Activated T-cell treated with anti-CD3 and anti-CD28 coated beads, Interleukin-2, amount 50 U/mL, for 48 hours (primary cell): ENCODE measurements at regions not wholly inside any gene's neighbourhood (a gene's known extent, or its start where the extent isn't known, plus 50 kb on each side); places are given as distances from the start of the nearest gene placed in this dataset.

Experiments used
- DNase-seq, 2 experiments: peaks; one replicate each; pipeline ENCODE4 v3.0.0-alpha.2; 2020

DNA sequence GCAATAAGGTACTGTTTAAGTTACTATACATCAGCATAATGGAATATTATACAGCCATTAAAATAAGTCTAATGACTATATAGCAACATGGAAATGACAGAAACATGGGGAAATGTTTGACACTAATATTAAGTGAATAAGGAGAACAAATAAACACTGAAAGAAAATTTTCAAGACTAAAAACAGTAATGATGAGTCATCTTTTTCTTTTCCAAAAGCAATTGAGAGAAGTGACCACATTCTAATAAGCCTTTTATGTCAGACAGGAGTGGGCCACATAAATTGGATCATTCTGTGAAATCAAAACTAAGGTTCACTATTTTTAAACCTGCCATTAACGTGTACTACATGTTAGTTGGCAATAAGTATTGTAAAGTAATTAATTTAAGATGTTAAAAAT lies 187.5 kb downstream of the AHR start:
- DNase-seq = no peak

DNA sequence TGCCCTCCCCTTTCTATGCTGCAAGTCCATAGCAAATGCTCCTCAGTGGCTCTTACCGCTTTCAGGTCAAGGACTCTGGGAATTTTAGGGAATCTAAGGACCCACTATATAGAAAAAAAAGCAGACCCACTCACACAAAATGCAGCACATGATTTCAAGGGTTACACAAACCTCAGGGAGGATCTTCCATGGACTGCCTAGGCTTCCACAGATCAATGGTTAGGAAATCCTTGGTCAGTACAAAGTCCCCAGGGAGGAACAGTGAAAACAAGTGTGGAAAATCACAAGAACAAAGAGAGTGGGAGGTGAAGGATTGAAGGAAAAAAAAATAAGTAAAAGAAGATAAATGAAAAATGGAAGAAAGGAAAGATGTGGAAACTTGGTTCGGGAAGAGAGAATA lies 188.4 kb downstream of the AHR start:
- no peak for DNase-seq

DNA sequence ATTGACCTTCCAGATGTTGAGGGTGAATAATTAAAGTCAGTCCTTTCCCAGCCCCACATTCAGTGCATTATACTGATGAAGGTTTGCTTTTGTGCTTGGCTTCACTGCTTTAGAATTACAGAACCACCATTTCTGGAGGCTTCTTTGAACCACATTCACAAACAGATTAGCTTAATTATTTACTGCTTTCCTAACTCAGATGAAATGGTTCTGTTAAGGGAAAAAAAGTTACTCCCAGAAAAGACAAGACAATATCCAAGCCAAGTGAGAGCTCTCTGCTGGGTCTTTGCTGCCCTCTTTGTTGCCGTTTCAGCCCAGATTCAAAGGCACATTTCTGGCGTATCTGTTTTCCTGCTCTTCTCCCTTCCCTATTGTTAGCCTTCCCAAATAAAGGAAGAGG lies 188.9 kb downstream of the AHR start:
- DNase-seq = no peak

DNA sequence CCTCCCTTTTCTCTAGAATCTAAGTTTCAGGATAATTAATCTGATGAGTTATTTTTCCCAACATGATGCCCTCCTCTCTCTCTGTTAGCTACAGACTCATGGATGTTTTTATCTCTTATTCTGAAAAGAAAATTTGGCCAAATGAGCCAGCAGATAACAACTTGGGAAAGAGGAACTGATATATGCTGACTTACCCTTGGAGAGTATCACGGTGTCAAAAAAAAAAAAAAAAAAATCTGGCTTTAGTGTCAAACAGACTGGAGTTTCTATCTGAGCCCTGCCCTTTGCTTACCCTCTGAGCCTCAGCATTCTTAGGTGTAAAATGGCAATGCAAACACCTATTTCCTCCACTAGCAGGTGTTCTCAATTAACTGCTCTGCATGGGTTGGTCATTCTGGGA lies 190.4 kb downstream of the AHR start:
- no peak for DNase-seq

DNA sequence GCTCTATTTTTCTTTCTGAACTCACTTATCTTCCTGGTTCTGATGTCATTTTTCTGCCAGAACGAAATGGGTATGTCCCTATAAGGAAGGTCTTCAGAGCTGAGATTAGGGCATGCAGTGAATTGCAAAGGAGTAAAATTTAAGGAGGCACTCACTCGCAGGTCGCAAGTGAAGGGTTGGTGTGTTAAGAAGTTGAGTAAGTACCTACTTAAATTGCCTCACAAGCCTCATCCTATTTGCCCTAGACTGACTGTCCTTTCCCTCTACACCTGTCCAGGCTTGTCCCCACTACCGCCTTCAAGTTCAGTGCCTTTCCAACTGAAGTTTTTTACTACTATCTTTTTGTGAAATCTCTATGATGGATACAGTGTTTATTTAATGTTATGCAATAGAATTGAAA lies 191.5 kb downstream of the AHR start:
- no peak for DNase-seq

DNA sequence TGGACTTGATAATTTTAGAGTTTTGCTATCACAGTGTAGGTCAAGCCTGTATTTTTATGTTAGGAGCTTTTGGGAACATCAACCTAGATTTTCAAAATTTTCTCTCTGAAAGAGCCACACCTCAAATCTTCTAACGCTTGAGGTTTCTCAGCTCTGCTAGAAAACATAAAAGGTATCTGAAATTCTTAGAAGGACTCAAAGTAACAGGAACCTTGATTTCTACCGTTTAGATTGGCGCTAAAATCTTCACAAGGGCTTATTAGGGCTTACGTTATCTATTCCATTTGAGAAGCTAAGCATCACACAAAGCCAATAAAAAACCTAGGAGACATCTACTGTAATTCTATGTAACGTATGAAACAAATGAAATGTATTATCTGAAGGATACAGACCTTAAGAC lies 192.4 kb downstream of the AHR start:
- no peak for DNase-seq

DNA sequence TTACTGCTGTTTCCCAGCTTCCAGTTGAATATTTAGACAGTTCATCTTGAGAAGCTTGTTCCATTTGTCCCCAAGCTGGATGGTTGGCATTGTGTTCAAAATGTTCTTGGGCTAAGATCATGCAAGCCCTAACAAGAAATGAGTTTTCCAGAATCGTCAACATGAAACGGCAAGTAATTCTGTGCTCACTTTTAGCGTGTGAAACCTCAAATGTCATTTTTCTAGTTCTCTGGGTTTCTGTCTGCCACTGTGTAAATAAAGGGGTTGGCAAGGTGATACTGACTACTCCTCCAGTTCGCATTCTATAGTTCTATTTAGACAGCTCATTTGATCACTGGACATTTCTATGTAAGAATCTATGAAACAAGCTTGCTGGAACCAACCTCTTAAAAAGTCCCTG lies 194.0 kb downstream of the AHR start:
- DNase-seq = no peak

DNA sequence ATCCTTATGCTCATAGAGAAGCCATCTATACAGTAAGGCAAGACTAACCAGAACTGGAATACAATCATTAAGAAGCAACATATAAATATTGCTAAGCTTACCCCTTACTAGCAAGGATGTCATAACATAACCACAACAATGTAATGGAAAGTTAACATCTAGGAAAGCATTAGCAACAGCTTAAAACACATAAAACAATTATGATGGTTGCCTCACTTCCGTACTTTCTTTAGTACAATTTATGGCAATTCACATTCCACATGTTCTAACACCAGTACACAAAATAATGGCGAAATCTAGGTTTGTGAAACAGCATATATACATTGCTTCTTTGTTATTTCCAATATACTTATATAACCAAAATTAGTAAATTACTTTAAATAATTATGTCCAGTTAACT lies 195.0 kb downstream of the AHR start:
- no peak for DNase-seq

DNA sequence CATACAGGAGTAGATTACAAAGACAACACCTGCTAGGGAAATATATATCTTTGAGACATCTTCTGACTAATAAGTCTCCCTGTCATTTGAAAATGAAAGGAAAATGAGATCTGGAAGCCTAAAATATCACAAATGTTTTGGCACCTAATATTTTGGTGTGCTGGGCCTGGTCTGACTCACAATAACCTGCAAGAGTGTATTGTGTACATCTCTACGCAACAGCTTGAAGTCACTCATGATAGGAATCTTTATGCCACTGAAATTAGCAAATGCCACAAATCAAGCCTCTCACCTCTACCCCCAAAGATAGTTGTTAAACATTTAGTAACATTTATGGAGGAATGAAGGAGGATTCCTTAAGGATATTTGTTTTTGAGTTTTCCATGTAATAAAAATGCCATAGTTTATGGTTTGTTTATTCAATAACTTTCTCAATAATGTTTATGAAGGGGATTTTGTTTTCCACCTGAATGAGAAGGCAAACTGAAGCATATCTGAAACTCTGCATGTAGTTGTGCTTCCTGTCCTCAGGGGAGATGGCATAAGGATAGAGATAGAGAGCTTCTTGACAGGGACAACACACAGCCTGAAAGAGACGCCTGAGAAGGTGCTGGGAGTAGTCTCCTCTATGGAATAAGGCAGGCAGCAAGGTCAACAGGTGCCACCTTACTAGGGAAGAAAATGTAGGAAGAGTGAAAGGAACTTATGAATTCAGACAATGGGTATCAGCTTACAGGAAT lies 197.4 kb downstream of the AHR start:
- no peak for DNase-seq

DNA sequence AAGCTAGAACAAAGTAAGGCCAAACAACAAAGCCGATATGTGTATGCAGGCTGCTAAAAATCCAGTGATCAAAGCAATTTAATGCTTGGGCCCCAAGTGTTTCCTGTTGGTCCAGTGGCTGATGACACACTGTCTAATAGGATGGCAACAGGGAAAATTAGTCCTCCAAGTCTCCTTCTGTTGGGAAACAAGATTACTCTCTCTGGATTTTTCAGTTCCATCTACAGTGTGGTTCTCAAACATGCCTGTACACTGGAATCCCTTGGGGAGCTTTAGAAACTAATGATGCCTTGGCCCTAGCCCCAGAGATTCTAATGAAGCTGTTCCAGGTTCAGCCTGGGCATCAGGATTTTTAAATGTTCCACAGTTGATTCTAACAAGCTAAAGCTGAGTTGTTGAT lies 198.7 kb downstream of the AHR start:
- no peak for DNase-seq

DNA sequence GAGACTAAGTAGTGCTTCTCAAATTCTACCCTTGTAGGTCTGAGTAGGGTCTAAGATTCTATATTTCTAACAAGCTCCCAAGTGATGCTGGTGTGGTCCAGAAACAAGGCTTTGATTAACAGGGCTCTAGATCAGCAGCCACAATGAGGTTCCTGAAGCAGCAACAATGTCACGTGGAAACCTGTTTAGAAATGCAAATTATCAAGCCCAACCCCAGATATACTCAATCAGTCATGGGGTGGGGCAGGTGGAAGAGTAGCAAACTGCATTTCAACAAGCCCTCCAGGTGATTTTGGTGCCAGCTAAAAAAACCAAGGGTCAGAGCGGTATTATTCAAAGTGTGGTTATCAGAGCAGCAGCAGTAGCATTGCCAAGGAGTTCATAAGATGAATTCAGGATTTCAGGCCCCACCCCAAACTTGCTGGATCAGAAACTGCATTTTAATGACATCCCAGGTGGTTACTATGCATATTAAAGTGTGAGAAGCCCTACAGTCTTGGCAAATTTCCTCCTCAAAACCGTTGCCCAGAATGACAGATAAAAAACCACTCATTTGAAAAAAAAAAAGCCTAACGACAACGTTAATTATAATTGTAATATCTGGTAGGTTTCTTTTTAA lies 199.2 kb downstream of the AHR start:
- no peak for DNase-seq

DNA sequence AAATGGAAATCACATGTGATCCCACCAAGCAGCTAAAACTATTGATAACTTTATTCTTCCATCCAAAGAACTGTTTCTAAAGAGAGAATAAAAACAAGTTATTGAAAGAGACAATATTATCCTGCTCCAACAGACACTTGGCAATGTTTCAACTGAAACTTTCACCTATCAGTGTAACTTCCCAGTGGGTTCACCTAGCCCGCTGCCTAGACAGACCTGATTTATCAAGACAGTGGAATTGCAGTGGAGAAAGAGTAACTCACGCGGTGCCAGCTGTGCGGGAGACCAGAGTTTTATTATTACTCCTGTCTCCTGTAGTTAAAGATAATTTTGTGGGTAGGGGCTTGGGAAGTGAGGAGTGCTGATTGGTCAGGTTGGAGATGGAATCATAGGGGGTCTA lies 199.8 kb downstream of the AHR start:
- DNase-seq = no peak

DNA sequence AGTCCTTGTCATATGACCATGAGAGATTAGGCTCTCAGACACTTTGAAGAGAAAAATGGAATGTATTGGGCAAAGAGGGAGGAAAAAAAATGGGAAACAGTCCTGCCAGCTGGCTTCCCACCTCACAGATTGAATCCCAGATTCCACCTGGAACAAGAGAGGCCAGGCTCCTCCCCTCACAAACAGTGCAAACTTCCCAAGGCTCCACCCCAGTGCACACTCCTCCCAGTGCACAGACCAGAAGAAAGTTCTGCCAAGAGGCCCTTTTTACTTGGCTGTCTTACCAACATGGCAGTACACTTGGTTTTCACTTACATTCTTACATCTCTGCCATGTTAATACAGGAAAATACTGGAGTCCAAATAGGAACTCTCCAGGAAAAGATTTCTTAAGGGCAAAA lies 202.3 kb downstream of the AHR start:
- no peak for DNase-seq

DNA sequence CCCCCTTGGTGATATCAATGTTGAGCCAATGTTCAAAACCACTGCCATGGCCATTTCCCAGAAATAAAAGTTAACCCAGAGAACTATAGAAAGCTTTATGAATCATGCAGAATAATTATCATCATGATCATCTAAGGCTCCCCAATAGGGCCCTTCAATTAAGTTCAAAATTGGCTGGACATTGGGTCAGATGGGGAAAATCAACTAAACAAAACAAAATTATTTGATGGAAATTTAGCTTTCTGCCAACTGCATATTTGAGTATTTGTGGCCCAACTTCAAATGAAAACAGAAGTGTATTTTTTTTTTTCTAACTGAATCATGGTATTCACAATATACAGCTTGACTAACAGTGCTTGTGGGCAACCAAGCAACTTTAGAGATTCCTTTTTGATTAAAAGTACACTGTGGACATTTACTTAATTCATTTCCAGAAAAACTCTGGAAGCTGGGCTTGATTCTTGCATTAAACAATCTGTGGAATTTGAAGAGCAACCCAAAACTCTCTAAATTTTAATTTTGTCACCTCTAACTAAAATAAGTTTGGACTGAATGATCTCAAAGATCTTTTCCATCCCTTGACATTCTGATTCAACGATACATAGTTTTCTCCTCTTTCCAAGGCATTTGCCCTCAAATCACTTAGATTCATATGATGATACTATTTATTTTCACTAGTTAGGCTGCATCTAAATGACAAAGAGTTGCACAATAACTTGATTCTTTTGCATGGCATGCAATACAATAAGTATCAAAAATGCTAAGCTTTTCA lies 203.2 kb downstream of the AHR start:
- no peak for DNase-seq

DNA sequence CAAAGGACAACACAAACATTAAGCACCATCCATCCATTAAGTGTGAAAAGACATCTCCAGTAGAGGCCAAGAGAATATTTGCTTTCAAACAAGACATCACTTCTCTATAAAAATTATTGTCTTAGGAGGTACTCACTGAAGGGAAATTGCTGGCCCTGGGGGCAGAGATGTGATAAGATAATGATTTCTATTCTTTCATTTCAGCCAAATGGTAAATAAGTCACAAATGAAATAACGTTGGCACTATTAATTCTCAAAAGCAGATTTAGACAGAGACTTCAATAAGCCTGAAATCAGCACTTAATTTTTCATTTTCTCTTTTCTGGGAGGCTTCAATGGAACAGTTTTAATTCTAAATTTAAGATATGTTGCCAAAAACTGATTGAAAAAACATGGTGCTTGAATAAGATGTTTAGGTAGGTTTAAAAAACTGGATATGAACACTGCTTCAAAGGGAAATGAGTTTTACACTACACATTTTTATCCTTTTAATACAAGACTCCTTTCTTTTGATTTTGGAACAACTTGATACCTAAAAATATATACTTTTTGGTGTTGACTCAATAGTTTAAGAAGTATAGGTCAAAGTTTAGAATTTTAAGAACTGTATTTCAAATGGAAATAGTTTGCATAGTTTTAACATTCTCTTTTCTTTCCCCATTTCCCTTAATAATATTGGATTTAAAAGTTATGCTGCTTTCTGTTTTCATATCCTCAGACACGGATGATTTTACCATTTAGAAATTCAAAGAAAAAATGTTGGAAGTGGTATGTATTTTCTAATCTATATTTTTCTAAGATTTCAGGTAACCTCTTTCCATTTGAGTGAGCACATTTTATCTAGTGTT lies 204.0 kb downstream of the AHR start:
- no peak for DNase-seq

DNA sequence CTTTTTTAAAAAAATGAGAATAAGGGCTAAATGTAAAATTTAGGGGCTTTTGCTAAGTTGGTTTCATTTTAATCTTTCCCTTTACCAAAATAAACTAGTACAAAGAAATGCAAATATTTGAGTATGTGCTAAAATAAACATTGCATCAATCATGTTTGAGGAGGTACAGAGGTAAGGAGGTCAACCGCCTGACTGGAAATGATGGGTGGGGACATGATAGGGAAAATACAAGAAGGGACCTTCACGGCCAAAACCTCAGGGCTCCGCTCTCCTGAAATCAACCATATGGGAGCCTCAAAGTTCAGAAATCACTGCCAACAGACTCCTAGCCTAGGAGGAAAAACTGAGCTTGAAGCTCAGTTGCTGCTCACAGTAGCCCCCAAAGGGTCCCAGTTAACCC lies 207.6 kb downstream of the AHR start:
- DNase-seq = no peak

DNA sequence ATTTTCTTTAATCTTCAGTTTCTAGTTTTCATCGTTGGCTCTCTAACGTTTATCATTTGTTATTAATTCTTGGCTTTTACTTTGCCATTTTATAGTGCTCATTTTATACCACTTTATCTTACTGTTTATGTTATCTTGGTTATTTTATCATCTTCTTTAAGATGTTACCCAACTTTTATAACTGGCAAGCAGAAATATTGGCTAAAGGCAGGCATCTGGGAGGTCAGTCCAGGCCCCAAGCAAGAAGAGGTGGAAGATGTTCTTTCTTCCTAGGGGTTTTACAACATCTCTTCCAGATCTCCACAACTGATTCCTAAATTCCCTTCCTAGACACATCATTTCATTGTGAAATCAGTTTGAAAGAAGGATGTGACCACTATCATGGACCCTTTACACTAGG lies 208.1 kb downstream of the AHR start:
- DNase-seq = no peak

DNA sequence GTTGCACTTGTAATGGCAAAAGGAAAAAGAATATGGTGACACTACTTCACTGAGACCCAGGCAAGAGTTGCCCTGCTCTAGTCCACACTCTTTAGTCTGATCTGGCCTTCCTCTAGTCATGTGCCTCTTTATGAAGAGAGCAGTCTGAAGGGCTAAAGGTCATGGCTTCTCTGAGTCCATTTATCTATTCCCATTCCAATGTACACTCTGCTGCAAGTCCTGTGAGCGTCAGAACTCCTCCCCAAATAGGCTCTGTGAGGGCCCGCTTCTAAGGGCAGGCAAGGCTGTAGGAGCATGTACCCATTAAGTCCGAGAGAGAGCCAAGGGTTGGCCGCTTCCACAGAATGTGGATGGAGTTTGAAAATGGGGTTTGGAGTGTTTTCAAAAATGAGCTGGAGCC lies 209.3 kb downstream of the AHR start:
- no peak for DNase-seq

DNA sequence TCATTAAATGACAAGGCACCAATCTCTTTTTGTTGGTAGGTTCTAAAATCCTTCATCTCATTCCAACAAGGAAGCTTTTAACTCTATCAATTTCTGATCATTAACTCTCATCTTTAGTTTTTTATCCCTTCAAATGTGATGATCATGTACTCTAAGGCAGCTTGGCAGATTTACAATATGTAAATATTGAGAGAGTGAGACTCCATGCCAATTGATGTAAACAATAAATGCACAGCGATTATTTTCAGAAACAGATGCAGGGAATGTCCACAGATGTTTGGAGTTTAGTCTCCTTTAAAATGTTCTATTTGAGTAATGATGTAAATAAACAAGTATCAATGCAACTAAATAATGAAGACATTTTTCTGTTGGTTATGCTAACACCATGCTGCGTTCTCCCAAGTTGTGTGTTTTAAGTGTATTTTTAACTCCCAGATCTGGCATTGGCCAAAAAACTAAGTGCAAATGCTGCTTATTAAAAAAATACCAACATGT lies 213.8 kb downstream of the AHR start:
- DNase-seq = no peak

DNA sequence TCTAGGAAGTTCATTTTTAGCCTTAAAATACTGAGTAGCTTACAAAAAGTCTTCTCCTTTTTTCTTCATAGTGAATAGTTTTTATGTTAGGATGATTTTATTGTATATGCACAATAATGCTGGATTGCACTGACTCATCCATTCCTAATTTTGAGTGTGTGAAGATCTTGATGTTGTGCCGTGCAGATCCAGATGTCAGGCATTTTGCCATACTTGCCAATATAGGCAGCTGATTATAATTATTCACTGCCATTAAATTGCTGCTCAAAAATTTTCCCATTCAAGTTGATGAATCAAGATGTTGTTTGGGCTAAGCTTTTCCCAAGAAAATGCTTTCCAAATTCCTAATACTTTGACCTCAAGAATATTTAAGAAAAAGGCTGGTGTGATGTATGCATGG lies 218.3 kb downstream of the AHR start:
- DNase-seq = no peak

DNA sequence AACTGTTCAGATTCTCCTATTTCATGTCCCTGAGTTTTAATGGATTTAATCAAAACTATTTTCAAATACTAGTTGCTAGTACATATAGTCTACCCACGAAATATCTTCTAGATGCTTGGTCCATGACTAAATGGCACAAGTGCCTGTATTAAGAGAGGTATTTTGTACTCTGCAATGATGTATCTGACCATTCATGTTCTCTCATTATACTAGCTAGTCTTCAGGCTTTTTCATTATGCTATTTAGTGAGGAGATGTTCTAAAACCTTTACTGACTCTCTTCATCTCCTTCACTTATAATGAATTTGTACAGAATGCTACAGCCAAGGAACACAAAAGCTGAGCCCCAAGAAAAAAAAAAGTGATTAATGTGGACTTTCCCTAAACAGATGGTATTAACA lies 222.5 kb downstream of the AHR start:
- no peak for DNase-seq

DNA sequence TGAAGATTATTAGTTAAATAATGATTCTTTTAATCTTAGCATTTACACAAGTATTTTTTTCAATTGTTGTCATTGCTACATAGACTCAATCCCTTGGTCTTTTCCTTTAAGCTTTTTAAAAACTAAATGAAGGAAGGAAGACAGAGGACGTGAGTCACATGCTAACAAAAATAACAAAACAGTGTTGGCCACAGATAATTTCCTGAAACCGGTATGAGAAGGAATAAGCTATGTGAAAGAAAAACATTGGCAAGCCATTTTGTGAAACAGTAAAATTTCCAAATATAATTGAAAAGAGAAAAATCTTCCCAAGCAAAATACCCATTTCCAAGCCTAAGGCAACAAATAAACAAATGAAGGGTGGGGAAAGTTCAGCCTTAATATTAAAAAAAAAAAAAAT lies 223.0 kb downstream of the AHR start:
- DNase-seq = no peak
